Suppressor macrophage treated with lipopolysaccharide for 1 hour (primary cell): ENCODE measurements at regions not wholly inside any gene's neighbourhood (a gene's known extent, or its start where the extent isn't known, plus 50 kb on each side); places are given as distances from the start of the nearest gene placed in this dataset.
A peak's percentile ranks its signal among the peaks of the same experiment; 100 is the strongest.

ENCODE experiments used
- DNase-seq, 3 donors: peaks; one replicate each; pipeline ENCODE4 v3.0.0-alpha.2; 2020 to 2022

DNA sequence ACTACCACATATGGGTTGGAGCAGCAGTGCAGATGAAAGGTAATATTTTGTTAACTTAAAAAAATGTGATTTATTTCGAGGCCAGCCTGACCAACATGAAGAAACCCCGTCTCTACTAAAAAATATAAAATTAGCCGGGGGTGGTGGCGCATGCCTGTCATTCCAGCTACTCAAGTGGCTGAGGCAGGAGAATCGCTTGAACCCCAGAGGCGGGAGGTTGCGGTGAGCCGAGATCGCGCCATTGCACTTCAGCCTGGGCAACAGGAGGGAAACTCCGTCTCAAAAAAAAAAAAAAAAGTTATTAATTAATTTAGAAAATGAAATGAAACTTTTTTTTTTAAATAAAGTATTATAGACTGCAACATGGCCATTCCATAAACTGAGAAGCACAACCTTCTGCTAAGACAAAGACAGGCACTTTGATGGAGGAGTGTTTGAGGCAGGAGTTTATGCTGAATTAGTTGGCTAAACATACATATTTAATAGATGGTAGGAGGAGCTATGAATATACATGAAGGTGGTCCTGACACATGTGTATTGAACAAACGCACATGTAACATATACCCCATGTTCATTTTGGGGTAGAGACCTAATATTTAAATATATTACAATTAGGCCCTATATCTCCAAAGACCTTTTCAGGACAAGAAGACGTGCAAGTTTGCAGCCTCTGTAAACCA lies 1485.3 kb upstream of the MIR17HG start:
- no peak for DNase-seq

DNA sequence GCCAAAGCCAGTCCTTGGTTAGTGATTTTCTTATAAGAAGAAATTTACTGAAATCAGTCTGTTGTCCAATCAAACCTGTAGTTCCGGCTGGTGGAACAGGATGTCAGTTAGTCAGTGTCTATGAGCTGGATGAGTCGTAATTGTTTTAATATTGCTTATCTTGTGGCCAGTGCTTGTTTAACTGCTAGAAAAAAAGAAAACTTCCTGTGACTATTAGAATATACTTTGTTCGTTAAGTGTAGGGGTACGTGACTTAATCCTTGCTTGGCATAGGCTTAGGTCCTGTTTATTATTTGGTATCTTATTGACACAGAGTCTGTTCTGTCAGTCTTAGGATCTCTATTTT lies 1484.8 kb upstream of the MIR17HG start:
- no peak for DNase-seq

DNA sequence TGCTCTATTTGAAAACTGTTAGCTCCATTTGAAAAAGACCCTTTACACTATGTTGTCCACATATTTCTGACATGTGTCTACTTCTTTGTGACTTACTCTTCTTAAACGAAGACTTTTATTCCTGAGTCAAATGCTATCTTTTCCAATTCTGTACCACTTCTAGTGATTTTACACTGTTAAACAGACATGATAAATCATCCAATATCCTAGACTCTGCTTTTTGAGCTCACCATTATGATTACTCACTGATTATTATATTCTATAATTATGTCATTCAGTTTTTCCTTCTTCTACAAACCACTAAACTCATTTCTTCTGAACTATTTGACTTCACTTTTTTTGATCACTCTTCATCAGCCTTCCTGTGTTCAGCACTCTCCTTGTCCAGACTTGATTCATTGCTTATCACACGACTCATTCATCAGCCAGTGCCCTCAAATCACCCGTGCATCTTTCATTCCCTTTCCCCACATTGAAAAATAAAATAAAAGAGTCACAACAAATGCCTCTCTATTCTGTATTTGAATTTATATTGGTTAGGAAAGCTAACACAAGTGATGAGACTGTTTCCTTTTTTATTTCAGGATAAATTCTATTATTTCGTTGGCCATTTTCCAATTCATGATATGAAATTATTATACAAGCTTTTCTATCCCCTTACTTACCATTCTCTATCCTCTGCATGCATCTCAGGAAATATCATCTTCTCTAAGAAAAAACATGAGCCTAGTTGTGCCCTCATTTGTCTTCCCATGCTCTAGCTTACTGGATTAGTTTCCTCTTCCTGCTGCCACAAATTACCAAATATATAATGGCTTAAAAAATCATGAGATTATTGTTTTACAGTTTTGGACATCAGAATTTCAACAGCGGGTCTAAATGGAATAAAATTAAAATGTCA lies 1482.1 kb upstream of the MIR17HG start:
- DNase-seq, result no peak

DNA sequence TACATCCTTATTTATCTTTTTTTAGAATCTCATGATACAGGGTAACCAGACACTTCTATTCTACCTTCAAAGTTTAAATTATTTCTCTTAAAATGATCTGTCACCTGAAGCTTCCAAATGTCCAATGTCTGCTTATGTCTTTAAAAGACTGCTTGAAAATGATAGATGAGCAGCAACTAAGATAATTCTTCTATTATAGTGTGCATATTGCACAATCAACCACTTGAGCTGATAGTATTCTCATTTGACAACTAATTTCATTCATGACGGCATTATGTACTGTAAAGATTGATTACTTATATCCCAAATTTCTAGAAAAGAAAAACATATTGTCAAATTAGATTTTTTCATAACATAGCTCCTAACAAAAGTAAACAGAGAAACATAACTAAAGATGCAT lies 1478.2 kb upstream of the MIR17HG start:
- no peak for DNase-seq

DNA sequence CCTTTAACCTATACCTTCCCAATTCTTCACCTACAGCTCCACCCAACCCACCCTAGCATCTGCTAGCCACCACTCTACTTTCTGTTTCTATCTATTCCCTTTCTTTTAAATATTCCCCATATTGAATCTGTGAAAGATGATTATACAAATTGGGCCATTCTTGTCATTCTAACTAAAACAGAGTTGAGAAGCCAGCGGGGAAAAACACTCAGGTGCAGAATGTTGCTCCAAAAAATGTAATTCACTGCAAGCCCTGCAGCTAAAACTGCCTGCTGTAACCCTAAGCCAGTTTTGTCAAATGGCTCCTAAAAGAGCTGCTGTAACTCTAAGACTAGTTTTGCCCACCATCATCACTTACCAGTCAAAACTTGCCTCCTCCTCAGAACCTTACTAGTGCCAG lies 1468.6 kb upstream of the MIR17HG start:
- DNase-seq, result no peak

DNA sequence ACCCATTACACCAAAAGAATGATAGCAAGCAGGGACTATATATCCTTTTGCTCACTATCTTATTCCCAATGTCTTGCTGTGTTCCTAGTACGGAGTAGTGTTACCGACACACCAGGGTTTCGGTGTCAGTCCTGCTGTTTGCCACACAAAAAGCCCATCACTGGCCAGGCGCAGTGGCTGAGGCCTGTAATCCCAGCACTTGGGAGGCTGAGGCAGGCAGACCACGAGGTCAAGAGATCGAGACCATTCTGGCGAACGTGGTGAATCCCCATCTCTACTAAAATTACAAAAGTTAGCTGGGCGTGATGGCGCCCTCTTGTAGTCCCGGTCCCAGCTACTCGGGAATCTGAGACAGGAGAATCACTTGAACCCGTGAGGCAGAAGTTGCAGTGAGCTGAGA lies 1467.3 kb upstream of the MIR17HG start:
- DNase-seq, result no peak

DNA sequence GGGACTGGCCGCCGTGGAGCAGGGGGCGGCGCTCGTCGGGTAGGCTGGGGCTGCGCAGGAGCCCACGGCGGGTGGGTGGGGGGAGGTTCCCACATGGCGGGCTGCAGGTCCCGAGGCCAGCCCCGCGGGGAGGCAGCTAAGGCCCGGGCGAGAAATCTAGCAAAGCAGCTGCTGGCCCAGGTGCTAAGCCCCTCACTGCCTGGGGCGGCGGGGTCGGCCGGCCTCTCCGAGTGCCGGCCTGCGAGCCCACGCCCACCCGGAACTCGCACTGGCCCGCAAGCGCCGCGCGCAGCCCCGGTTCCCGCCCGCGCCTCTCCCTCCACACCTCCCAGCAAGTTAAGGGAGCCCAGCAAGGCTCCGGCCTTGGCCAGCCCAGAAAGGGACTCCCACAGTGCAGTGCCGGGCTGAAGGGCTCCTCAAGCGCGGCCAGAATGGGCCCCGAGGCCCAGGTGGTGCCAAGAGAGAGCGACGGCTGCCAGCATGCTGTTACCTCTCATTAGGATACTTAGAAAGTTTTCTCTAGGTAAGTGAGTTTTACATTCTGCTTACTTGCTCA lies 1463.5 kb upstream of the MIR17HG start:
- no peak for DNase-seq

DNA sequence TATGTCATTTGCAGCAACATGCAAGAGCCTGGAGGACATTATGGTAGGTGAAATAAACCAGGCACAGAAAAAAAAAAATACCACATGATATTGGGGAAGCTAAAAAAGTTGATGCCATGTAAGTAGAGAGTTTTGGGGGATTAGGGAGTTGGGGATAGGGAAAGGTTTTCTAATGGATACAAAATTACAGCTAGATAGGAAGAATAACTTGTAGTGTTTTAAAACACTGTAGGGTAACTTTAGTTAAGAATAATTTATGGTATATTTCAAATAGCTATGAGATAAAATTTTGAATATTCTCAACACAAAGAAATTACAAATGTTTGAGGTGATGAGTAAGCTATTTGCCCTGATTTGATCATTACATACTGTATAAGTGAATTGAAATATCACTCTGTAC lies 1456.7 kb upstream of the MIR17HG start:
- no peak for DNase-seq

DNA sequence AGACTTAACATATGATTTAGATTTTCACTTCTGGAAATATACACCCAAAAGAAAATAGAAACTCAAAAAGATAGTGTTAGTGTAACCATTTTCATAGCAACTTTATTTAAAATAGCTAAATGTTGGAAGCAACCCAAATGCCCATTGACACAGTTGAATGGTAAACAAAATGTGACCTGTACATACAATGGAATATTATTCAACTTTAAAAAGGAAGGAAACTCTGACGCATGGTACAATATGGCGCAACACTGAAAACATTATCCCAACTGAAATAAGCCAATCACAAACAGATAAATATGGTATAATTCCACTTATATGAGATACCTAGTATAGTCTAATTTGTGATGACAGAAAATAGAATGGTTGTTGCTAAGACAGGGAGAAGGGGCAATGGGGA lies 1456.1 kb upstream of the MIR17HG start:
- DNase-seq, result no peak

DNA sequence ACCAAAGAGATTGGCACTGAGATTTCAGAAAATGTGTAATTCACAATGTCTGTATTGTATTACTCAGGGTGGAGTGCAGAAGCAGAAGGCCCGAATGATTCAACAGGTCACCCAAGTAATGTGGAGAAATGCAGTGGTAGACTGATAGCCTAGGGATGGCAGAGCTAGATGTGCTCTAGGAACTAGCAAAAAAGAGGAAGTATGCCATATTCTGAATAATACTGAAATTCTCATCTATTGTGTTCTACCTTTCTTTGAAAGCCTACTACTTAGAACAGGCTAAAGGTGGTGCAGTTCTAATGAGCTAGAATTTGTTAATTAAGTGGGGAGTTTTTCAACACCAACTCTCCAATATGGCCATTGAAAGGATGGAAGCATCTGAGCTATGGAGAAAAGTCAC lies 1449.8 kb upstream of the MIR17HG start:
- DNase-seq, result no peak

DNA sequence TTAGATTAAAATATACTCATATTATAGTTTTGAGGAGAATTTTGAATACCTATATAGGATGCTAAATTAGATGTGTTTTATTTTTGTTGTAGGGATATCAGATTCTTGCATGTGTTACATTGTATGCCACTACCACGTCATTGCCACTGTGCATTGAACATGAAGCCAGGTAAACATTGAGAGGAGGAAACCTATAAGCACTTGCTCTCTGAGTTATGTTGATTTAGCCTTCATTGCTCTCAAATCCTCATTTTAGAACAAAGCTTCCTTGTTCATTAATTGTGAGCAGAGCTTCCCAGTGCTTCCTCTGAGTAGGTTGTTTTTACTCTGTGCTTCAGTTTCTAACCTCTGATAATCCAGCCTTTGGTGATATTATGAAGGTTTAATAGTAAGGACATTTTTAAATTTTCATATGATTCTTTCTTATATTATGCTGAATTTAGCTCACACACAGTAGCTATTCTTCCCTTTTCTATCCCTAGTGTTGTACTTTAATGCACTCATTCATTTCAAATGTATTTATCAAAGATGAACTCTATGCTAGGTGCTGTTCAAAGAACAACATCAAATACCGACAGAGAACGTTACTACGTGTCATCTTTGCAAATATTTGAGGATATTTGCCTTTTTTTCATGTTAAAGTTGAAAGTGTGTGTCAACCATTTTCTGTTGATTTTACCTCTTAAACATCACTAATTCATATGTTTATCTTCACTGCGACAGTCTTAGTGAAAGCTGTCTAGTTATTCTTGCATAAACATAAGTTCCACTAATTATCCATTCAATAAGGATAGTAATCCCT lies 1448.0 kb upstream of the MIR17HG start:
- no peak for DNase-seq

DNA sequence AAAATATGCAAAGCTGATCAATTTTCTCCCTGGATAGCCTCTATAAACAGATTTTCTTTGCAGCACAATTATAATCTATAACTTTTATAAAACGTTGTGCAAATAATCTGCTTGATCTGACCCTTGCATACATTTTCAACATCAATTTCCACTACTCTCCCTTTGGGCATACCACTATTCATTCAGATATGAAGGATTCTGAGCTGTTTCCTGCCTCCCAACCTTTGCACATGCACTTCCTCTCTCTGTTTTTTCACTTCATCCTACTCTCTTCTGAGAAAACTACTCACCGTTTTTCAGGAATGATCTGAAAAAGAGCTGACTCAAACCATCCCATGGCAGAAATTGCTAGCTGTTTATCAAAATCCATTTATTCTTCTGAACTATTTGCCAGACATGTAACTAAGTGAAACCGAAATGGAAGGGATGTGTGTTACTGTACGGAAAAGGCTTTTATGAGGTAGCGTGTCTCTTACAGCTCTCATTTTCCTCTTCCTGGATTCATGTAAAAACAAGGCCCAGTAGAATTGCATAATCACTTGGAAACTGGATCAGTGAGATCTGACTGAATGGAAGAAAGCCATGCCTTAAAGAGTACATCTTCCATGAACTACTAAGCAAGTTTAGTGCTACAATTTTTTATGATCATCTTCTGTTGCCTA lies 1447.3 kb upstream of the MIR17HG start:
- no peak for DNase-seq

DNA sequence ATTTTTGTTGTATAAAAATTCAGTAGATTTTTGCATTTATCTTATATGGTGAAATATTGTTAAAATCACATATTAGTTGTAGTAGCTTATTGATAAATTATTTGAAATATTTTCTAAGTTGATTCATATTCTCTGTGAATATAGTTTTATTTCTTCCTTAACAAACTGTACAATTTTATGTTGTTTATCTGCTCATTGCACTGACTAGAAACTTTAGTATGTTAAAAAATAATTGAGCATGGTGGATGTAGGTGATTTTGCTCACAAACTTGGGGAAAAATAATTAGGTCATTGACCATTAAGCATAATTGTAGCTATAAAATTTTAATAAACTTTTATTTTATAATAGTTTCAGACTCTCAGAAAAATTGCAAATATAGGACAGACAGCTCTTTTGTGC lies 1445.3 kb upstream of the MIR17HG start:
- DNase-seq, result no peak

DNA sequence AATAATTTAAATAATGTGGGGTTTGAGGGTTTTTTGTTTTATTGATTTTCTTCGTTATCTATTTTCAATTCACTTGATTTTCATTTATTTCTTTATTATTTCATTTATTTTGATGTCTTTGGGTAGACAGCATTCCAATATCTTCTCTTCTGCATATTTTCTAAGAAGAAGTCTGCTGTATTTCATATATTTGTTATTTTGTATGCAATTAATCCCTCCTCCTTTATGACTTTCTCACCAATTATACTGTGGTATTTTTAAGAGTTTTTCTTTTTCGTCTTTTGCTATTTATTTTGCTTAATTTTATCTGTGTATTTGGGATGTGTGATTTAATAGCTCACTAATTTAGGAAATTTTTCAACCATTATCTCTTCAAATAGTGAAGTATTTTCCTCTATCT lies 1444.4 kb upstream of the MIR17HG start:
- no peak for DNase-seq

DNA sequence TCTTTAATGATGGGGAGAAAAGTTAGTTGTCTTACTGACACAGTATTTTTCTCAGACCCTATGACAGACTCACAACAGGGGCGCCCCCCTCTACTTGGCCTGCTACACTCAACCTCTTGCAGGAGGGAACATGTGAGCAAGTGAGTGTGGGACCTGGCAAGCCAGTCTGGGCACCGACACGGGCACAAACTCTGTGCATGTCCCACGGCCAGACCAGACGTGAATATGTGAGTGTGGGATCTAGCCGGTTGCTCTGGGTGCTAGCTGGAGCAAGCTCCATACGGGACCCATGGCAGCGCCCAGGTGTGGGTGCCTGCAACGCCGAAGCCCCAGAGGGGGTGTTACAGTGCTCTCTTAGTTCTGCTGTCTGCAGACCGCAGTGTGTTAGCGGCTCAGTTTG lies 1437.3 kb upstream of the MIR17HG start:
- DNase-seq, result no peak

DNA sequence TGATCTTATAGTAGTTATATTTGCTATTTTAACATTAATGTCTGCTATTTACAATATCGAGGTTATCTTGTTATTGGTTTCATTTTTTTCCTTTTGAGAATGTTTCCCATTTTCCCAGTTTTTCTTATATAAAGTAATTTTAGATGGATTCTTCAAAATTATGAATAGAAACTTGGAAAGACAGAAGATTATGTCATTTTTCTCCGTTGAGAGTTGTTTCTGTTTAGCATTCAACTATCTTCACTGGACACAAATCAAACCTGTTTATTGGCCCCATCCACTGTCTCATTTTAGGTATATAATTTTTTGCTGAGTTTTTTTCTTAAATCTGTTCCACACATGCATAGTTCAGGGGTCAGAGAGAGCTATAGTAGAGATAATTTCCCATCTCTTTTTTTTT lies 1430.9 kb upstream of the MIR17HG start:
- no peak for DNase-seq

DNA sequence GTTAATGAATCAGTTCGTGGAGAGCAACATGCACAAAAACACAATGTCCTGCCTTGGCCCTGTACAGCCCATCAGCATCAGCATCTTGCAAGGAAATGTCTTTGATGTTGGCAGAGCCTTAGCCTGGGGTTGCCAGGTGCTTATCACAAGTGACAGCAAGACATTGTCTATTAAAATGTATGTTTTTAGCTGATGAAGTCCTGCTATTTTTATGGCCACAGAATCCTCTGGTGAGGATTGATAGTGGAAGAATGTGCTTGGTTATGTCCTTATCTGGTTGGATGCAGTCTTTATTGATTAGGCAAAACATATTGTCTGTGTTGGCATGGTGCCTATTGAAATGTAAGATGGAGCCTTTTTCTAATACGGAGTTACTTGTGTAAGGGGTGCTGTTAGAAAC lies 1427.0 kb upstream of the MIR17HG start:
- DNase-seq, result no peak

DNA sequence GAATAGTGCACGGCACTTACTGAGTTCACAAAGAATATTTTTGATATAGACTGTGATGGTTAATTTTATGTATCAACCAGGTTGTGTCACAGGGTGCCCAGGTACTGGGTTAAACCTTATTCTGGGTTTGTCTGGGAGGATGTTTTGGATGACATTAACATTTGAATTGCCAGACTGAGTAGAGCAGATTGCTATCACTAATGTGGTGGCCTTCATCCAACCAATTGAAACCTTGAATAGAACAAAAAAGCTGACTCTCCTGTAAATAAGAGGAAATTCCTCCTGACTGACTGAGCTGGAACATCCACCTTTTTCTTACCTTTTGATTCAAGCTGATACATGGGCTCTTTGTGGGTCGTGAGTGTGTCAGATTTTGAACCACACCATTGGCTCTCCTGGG lies 1424.4 kb upstream of the MIR17HG start:
- no peak for DNase-seq

DNA sequence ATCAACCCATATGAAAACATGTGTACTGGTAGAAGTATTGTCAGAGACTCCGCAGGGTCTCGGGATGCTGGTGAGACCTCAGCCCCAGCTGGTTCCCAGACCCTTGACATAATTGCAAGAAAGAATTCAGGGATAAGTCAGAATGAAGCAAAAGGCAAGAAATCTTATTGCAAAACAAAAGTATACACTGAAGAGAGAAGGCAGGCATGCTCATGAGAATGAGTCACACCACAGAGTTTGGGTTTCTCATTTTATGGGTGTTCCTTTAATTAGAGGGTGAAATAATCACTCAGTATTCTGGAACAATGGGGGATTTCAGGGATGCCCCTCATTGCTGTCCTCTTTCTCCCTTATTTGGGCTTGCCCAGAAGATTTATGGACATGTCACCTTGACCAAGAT lies 1423.8 kb upstream of the MIR17HG start:
- DNase-seq, result peak; percentile 45 to 74 (median 50)

DNA sequence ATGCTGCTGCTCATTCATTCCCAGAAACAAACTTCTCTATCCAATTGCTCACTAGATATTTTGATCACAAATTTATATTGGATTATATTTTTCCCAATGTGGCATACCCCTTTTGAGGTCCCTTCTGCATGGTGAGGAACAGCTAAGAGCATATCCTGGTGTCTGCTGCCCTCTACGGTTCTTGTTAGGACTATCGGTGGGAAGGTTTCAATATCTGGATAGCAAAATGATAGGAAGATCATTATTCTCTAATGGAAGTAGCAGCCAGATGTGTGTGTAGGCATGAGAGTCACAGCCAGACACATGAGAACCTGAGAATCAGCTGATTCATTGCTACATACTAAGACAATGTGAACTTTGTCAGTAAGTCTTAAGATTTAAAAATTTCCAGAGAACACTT lies 1422.4 kb upstream of the MIR17HG start:
- DNase-seq, result peak; percentile 36 to 60 (median 59)

DNA sequence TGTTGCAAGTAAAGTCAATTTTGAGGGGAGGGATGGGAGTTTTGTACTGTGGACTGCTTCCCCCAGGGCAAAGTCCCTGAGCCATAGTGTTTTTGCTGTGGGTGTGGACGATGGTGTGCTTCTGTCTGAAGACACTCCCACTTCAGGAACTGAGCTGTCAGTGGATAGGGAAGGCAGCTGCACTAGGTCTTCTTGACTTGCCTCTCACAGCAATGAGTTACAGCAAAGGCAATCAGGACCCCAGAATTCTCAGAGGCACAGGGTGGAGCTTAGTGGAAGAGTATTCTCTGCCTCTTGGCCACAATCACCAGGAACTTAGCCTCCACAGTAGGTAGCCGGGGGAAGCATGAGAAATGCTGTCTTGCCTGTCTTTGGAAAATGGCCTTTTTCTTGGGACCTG lies 1416.6 kb upstream of the MIR17HG start:
- no peak for DNase-seq

DNA sequence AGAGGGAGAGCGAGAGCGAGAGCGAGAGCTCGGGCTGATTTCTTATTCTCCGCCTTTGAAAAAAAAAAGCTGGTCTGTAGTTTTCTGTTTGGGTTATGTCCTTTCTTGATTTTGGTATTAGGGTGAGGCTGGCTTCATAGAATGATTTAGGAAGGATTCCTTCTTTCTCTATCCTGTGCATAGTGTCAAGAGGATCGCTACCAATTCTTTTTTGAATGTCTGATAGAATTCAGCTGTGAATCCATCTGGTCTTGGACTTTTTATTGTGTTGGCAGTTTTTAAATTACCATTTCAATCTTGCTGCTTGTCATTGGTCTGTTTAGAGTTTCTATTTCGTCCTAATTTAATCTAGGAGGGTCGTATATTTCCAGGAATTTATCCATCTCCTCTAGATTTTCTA lies 1414.6 kb upstream of the MIR17HG start:
- no peak for DNase-seq

DNA sequence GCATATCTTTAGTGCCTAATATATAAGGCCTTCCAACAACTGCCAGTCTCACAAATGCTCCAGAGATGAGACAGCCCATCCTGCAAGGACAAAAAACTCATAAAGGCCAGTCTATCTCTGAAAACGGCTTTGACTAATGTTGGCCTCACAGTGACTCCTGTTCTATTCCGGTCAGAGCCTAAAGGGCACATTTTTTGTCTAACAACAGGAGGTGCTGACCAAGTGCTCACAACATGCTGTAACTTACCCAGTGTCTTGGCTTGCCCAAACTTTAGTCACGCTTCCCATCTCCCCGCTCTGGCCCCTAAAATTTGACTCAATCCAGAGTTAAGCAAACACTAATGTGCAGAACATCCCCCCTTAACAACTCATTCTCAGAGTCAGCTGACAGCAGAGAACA lies 1411.2 kb upstream of the MIR17HG start:
- DNase-seq, result no peak
